HG03442 (cell line): ENCODE measurements at regions not wholly inside any gene's neighbourhood (a gene's known extent, or its start where the extent isn't known, plus 50 kb on each side); places are given as distances from the start of the nearest gene placed in this dataset.
"Not testable (repeated sequence)": the region's sequence is repeated elsewhere in the genome, so short reads cannot be mapped to it uniquely, and the experiment has no call there.

Experiments used
- ATAC-seq: cut with Tn5 transposase; IDR thresholded peaks from one replicate; pipeline ENCODE4 v1.9.1; 2021; ENCODE audit warnings: mild to moderate bottlenecking, moderate library complexity; ENCODE audit not compliant: unreplicated experiment

DNA sequence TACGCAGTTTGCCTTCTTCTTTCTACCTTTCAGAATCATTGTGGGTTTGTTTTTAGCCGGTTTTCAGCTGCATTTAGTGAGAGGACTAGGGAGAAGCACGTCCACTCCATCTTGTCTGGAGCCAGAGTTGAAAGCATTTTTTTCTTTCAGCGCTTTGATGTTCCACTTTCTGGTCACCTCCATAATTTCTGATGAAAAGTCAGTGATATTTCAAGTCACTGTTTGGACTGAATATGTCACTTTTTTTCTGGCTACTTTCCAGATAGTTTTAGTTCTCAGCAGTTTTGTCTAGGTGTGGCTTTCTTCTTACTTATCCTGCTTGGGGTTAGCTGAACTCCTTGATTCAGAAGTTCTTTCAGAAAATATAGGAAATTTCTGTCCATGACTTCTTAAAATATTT lies 123.9 kb upstream of the IER5L start:
- no peak for ATAC-seq

DNA sequence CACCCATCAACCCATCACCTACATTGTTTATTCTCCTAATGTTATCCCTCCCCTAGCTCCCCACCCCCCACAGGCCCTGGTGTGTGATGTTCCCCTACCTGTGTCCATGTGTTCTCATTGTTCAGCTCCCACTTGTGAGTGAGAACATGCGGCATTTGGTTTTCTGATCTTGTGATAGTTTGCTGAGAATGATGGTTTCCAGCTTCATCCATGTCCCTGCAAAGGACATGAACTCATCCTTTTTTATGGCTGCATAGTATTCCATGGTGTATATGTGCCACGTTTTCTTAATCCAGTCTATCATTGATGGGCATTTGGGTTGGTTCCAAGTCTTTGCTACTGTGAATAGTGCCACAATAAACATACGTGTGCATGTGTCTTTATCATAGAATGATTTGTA lies 118.1 kb upstream of the IER5L start:
- not testable (repeated sequence) for ATAC-seq

DNA sequence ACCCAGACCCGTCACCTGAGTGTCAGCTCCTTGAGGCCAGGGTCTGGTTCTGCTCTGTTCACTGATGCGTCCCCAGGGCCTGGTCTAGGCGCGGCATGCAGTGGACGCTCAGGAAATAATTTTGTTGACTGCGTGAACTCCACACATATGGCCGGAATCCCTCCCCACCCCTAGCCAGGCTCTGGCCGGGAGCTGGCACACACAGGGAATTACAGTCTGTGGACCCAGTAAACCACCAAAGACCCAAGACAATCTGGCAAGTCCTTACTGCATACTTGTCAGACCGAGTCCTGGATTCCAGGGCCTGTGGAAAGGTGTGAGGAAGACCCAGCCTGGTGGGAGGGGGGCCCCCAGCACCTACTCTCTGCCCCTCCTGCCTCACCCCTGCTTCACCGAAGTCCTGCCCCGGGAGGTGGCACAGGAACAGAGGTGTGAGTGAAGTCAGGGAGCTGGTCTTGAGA lies 113.0 kb upstream of the IER5L start:
- no peak for ATAC-seq

DNA sequence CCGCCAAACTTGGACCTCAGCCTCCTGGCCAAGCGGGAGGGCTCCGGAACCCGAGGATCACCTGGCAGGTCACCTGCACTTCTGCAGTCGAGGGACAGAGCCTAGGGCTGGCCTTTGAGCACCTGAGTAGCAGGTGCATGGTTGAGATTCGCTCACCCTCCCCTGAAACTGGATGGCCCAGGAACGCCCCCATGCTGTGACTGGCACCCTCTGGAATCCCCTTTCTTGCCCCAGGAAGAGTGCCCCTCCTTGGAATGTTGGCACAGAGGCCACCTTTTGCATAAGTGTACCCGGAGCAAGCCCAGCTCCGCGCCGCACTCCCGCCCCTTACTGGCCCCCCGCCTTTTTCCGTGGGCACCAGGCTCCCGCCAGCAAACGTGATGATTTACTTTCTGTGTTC lies 112.5 kb upstream of the IER5L start:
- ATAC-seq, result no peak

DNA sequence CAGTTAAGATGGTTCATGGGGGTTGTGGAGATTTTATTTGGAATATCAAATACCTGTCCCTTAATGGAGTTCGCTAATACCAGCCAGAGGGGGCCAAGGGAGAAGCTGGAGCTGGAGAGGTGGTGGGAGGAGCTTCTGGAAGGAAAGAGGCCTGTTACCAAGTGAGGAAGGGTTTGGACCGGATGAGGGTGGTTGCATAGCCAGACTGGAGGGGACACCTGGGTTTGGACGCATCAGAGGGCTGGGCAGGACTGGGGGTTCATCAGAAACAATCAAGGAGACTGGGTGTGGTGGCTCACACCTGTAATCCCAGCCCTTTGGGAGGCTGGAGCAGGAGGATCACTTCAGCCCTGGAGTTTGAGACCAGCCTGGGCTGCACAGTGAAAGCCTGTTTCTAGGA lies 111.8 kb upstream of the IER5L start:
- ATAC-seq, result no peak

DNA sequence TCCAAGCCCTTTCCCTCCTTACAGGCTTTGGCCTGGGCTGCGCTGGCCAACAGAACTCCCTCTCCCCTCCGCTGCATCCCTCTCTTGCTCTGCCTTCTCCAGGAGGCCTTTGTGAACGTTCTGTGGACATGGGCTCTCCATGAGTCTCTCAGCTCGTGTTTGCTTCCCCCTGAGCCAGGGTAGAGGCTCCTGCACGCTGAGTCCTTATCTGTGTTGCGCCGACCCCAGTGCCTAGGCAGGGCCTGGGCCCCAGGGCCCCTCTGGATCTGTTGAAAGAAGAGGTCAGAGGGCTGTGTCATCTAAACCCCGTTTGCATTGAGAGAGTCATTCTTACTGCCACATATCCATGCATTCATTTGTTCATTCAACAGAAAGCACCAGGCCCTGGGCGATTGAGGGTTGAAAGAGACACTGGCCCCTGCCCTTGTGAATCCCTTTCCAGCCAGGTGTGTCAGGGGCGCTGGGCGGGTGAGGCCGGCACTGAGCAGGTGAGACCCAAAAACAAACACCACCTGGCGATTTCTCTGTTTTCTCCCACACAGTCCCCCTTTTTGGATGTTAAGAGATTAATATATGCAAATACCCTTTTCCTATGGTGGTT lies 111.2 kb upstream of the IER5L start:
- ATAC-seq, result no peak

DNA sequence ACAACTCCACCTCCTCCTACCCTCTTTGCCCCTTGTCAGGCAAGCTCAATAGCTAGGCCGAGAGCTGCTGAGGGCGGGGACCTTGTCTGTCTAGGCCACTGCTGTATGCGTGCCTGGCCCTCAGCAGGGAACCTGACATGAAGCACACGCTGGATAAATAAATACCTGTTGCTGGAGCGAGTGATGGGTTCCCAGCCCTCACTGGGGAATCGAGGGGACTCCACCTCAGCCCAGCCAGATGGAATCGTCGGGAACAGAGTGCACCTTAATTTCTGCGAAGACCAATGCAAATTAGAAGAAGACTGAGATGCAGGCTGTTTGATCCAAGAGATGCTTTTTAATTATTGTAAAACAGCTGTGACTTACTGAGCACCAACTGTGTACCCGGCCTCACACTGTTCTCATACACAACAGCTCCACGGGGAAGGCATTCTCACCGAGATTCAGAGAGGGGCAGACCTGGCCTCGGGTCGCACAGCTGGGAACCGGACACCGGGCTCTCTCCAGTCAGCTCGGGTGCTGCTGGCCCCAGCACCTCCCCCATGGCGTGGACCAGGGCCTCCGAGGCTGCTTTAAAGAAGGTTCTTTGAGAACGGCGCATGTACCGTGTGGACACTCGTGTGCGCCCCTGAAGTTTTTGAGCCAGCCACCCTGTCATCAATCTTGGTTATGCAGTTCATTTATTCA lies 109.7 kb upstream of the IER5L start:
- ATAC-seq, result no peak

DNA sequence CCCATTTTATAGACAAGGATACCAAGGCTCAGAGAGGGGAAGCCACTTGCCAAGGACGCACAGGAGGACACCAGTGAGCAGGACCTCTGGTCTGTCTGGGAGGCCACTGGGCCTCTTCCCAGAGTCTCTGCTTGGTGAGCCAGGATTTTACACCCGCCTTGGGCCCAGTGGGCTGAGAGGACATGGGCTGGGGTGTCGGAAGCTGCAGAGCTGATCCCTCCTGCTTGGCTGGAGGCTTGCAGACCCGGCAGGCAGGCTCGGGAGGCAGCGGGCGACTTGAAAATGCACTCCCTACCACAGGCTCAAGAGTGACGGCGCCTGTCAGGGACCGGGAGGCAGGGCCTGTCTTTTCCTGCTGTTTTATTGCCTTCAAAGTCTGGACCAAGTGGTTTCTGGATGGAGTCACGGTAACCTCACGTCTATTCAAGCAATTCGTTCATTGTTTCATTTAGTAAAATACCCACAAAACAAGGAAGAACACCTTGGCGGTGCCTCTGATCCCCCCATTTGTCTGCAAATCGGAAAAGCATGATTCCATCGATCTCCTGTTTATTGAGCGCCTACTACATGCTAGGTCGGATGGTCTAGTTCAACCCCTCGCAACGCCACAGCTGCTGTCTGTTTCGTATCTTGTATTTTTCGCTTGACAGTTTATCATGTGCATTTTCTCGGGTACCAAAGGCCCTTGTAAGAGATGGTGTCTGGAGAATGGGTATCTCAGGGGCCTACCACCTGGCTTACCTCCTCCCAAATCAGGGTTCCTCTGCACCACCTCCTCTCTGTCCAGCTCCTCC lies 108.1 kb upstream of the IER5L start:
- ATAC-seq, result no peak

DNA sequence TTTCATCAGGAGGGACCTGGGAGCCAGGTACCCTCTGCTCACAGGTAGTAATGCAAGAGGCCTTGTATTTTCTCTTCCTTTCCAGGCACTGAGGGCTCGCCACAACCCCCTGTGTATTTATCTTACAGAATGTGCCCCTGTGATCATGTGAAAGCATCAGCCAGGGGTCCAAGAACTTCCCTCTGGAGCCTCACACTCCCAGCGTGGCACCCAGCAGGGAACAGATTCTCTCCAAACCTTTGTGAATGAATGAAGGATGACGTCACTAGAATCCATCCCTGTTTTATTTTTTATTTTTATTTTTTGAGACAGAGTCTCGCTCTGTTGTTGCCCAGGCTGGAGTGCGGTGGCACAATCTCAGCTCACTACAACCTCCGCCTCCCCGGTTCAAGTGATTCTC lies 107.3 kb upstream of the IER5L start:
- ATAC-seq, result no peak

DNA sequence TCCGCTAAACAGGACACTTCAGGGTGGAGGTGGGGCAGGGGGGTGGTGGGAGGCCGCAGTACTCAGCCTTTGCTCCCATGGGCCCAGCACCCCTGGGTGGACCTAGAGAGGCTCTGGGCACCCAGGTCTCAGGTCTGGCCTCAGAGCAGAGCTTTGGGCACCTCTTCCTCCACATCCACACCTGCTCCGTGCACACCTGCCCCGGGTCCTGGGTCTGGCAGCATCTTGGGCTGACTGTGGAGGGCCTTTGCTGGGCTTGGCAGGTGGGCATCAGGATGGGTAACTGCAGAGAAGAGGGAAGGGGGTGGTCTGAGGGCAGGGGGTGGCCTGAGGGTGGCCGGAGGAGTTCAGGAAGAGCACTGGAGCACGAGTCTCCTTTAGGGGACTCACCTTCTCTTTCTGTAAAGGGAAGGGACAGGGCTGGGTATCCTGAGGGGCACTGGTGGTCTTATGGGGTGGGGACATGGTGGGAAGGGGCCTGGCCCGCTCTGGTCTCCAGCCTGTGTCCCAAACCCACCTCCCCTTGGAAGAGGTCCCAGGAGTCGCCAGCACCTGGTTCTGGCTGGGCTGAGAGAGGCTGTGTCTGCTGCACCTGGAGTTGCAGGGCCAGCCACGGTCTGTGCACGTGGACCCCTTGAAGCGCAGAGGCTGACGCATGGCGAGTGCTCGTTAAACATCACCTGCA lies 106.7 kb upstream of the IER5L start:
- no peak for ATAC-seq

DNA sequence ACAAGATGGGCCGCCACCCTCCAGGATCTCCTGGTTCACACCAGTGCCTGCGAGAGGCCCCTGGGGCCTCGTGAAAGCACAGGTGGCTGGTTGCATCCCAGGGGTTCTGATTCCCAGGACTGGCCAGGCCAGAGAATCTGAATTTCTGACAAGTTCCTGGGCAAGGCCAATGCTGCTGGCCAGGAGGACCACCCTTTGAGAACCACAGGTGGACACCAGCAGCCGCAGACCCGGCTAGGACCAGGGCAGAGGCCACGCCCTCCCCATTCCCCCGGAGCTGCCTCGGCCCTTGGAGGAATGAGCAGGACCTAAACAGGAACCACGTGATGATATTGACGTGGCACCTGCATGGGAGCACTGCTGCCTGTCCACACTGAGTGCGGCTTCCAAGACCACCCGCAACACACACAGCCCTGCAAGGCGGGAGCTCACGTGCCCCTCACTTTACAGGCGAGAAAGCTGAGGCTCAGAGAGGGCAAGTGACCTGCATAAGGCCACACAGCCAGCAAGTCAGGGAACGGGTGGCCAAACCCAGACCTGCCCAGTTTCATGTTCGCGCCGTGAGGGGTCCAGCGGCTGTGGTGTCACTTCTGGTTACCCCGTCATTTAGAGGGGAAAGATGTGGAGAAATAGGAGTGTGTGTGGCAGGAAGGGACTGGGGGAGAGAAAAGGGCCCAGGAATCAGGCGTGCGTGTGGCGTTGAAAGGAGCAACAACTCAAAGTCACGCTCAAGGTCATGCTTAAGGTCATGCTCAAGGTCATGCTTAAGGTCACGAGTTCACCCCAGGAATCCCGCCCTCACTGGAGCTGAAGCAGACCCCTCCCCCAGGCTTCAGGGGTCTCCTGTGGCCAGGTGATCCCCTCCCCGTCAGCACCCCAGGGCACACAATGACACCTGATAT lies 105.9 kb upstream of the IER5L start:
- ATAC-seq, result no peak

DNA sequence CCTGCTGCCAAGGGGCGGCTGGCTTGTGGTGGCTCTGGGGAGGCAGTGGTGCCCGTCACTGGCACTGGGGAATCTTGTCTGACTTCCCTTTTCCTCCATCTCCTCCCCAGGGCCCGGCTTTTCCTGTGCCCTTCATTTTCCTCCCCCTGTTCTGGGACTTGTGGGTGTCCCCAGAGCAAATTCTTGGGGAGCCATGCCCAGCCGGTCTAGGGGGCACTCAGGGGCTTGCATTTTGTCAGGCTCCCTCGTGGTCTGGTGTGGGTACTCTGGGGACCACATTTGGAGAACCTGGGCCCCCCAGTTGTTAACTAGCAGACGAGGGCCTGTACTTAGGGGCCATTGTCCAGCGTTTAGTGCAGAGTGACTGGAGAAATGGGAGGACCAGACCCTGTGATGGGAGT lies 105.2 kb upstream of the IER5L start:
- ATAC-seq, result no peak

DNA sequence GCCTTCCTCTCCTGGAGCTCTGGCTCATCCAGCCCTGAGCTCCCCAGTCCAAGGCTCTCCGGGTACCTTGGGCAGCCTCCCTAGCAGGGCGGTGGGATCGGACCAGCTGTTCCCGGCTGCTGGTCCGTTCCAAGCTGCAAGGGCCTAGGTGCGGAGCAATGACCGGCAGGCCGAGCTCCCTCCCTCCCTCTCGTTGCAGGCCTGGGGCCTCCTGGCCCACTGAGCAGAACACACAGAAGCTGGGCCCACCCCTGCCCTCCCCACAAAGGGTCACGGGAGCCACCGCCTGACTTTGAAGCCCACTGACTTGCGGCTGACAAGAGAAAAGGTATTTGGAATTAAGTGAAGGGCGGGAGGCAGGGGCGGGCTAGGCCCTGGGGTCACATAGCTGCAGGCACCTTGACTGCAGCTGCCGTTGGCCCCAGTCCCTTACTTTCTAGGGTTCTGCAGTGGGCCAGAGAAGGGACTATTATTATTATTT lies 104.7 kb upstream of the IER5L start:
- ATAC-seq, result no peak

DNA sequence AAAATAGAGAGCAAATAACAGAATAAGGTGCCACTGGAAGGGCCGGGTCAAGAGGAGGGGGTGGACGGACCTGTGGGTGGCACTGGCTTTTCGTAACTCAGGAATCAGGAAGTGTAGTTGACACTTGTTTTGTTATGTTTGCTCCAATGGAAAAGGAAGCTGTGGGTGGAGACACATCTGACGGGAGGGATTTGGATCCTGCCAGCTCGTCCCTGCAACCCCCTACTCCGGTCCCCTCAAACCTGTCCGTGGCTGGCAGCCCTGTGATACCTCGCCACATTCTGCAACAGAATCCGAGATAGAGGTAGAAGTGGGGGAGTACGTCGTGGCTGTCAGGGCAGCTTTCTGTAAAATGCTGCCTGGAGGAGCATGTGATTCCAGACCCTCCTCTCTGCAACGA lies 104.2 kb upstream of the IER5L start:
- ATAC-seq, result no peak

DNA sequence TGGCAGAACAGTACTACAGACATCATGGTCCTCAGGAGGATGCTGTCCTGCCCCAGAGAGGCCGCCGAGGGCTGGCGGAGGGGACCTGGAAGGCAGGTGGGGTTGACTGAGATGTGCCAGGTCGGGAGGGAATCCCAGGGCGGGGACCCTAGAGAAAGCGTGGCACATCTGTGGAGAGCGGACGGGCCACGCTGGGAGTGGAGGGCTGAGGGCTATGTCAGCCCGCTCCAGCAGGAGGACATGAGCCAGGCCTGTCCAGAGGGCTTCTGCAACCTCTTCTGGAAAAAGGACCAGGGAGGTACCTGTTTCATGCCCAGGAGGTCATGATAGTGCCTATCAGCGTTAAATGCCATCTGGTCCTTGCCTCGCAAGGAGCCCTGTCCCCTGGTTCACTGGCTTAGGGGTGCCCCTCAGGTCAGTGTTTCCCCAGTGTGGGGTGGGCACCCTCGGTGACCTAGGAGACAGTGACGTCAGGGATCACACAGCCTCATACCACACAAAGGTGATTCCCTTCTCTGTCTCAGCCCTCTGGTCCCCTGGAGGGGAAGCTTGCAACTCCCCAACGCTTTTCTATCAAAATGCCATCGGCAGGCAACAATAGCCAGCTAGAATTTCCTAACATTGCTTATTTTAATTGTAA lies 103.6 kb upstream of the IER5L start:
- ATAC-seq, result no peak

DNA sequence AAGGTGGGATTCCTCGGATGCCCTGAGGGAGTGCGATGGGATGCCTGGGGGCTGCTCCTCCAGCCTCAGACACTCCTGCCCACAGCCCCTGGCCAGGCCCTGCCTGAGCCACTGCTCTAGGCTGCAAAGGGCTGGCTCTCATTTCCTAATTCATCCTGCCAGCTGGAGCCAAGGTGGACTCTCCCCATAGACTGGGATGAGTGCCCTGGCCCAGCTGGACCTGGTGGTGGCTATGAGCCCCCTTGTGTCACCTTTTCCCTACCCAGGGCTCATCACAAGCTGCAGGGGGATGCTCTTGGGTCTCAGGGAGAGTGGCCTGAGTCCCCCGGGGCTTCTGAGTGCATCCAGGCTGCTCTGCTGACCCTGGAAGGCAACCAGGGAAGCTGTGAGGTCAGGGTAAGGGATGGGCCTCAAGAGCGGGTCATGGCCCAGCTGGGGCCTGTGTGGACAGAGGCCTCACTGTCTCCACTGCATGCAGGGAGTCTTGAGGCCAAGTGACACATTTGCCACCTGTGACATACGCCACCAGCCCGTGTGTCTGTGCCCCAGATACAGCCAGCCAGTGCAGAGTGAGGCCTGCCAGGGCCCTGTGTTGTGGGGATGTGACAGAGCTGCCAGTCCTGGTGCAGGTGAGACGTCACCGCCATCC lies 102.7 kb upstream of the IER5L start:
- no peak for ATAC-seq

DNA sequence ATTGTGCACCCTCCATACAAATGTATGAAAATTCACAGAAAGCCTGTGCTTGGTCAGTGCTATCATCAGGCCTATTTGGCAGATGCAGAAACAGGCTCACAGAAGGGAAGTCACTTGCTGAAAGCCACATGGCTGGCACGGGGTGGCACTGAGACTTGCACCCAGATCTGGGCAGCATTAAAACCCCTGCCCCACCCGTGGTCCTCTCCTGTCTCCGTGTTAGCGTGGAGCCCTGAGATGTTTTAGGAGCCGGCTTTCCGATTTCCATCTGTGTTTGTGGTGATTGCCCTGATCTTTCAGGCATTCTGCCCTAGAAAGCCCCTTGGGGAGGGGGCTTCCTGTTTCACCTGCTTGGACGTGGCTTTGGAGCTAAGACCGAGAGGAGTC lies 102.2 kb upstream of the IER5L start:
- ATAC-seq, result no peak

DNA sequence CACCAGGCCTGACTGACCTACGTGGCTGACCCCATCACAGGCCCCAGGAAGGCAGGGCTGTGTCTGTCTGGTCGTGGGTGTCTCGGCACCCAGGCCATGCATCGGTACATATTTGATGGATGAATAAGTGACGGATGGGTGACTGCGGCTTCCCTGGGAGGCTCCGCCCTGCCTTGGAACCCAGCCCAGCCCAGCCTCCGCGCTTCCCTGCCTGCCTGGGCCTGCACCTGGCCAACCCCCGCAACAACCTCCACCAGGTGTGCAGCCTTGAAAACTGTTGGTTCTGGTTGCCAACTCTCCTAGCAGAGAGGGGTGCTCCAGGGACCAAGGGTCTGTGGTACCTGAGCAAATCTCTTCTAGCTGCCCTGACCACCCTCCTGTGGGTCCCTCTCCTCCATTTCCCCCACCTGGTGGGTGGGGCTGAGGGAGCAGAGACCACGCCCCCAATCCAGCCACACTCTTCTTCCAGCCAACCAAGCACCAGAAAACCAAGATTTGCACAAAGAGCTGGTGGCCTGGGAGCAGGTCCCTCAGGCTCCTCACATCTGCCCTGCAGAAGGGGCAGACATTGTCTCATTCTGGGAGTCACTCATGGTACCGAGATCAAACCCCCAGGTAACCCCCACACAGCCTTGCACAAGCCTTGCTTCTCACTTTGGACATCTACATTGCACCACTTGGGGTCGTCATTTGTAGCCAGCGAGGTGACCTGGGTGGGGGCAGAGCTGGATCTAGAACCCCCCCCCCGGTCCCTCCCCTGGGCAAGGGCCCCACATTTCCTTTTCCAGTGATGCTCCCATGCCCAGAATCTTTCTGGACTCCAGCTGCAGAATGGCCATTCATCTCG lies 100.6 kb upstream of the IER5L start:
- ATAC-seq, result no peak
